ENCODE measurements at regions not wholly inside any gene's neighbourhood (a gene's known extent, or its start where the extent isn't known, plus 50 kb on each side); places are given as distances from the start of the nearest gene placed in this dataset.
"Not testable (repeated sequence)": the region's sequence is repeated elsewhere in the genome, so short reads cannot be mapped to it uniquely, and the experiment has no call there.

GRCh38 chr7:26424319-26424718 lies 132.7 kb downstream of the SNX10 start:
- not testable (repeated sequence) for DNase-seq

DNA sequence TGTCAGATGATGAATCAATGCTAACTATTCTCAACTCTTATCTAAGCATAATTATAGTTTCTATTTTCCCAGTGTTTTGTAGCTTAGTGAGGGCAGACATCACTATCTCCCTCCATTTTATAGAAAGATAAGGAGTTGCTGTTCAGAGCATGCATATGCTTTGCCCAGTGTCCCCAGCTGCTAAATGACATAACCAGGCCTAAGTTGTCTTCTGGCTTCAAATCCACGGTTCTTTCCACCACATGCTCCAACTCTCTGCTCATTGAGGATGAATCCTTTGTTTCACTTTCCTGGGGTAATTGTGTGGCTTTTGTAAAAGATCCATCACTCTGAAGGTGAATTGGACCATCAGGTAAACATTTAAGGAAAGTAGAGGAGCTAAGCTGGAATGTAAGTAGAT lies 134.0 kb downstream of the SNX10 start:
- no peak for DNase-seq

GRCh38 chr7:26426096-26426495 lies 134.4 kb downstream of the SNX10 start:
- no peak for DNase-seq

DNA sequence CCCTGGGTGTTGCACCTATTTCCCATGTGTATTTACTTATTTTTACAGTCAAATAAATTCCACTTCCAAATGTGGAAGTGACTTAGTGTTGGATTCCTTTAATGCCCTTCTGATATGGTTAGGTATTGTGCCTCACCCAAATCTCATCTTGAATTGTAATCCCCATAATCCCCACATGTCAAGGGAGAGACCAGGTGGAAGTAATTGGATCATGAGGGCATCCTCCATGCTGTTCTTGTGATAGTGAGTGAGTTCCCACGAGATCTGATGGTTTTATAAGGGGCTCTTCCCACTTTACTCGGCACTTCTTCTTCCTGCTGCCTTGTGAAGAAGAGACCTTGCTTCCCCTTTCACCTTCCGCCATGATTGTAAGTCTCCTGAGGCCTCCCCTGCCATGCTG lies 136.9 kb downstream of the SNX10 start:
- no peak for DNase-seq

GRCh38 chr7:26429168-26429567 lies 137.5 kb downstream of the SNX10 start:
- DNase-seq: no peak

DNA sequence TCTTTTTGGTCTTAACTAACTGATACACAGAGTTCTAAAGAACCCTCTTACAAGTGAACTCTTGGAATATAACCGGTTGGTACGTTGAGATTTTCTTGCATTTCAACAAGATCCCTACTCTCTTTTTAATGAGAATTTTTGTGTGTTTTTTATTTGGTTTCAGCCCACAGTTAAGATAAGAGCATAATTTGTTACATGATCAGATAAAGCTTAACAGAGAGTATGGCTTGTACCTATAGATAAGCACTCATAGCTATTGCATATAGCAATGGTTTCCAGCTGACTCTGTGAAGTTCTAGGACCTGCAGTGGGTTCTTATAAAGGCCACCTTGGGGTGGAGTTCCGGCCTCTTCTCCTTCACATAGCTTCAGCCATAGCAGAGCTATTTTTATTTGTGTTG lies 143.3 kb downstream of the SNX10 start:
- no peak for DNase-seq

- peak; percentile 14 for DNase-seq
Measured at GRCh38 chr7:26437003-26437532, 145.4 kb downstream of the SNX10 start.

GRCh38 chr7:26438078-26438477 lies 146.4 kb downstream of the SNX10 start:
- DNase-seq: no peak

DNA sequence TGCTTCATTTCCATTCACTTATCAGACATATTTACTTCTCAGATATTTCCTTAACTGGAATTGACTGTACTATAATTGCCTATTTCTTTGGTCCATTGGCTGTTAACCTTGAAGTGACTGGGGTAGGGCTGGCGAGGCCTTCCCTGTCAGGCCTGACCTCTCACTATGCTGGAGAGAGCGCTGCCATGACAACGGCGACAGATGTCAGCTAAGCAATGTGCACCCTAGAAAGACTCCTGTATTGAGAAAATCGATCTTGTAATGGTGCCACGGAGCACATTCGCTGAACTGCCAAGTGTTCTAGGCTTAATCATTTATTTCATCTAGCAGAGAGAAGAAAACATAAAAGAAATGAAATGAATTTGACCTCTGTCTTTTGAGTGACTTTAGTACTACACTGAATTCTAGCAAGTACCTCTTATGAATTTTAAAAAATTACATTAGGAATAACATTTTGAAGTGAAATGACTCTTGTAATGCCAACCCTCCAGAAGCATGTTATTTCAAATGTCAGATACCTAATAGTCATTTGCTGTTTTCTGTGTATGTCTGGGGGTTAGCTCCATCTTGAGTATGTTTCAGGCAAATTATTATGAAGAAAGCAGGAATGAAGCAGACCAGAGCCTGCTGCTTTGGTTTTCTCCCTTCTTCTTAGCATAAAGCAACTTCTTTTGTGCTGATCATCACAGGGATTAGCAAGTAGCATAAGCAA lies 148.0 kb downstream of the SNX10 start:
- peak; percentile 43 for DNase-seq

GRCh38 chr7:26440233-26441001 lies 148.8 kb downstream of the SNX10 start:
- peak; percentile 23 for DNase-seq

DNA sequence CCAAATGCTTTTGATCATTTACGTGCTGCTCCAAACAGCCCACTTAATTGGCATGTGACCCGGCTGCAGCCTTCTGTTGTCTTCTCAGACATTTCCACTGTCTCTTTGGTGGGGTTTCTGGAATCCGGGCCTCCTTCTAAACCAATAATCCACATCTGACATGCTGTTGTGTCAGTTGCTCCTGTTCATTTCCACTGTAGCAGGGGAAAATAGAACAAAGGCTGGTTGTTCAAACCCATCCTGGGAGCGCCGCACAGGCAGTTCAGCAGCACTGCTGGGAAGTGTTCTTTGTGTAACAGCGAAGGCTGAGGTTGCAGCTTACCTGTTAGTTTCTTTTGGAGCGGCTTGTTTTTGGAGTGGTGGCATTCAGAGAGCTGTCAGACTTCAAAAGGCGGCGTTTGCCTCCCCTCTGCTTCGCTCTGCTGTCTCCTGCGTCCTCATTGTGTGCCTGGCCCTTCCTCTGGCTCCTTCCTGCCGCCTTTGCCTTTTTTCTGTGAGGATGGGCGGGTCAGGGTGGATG lies 149.4 kb downstream of the SNX10 start:
- peak; percentile 20 for DNase-seq

GRCh38 chr7:26441611-26442277 lies 150.1 kb downstream of the SNX10 start:
- DNase-seq: no peak

GRCh38 chr7:26443006-26443405 lies 151.3 kb downstream of the SNX10 start:
- no peak for DNase-seq

DNA sequence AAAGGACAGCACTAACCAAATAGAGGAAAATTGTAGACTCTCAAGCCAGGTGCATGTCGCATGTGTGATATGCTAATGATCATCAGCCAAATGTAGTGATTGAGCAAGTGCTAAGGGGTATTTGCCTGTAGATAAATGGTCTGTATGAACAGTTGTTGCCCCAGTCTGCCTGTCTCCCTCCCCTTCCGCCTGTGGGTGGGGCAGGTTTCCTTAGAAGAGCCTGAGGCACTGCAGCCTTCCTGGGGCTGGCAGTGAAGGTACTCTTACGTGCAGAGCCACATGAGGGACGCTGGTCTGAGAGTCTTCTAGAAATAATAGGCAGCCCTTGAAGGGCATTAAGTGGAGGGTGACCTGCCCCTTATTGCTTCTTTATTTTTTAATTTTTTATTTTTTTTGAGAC lies 152.1 kb downstream of the SNX10 start:
- DNase-seq: no peak

DNA sequence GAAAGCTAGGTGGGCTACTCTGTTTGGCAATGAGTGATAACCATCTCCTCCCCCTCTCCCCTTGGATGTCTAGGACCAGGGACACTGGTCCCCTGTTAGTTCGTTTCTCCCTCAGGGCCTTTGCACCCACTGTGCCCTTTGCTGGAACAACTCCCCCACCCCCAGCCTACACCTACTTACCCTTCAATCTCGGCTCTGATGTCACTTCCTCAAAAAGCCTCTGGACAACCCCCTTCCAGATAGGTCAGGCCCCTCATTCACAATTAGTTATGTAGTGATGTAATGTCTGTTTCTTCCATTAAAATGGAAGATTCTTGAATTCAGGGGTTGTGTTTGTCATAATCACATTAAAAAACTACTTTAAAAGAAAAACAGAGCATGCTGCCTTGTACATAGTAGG lies 152.9 kb downstream of the SNX10 start:
- DNase-seq: no peak

GRCh38 chr7:26447116-26447515 lies 155.5 kb downstream of the SNX10 start:
- DNase-seq: no peak

GRCh38 chr7:26449175-26450165 lies 157.8 kb downstream of the SNX10 start:
- DNase-seq: no peak

DNA sequence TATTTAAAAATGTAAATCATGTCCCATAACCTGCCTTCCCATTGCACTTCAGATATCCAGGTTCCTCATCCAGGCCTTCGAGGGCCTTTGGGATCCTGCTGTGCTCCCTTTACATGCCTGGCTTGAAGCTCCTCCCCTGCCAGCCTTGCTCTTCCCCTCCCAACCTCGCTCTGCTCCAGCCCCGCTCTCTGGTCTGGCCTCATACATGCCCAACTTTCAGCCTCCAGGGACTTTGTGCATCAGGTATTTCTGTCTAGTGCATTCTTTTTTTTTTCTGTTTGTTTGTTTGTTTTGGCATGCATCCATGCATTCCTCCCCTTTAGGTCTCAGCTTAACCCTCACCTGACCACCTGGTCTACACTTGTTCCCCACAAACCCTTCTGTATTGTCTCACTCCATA lies 160.3 kb downstream of the SNX10 start:
- peak; percentile 41 for DNase-seq

GRCh38 chr7:26454180-26454579 lies 162.5 kb downstream of the SNX10 start:
- no peak for DNase-seq

DNA sequence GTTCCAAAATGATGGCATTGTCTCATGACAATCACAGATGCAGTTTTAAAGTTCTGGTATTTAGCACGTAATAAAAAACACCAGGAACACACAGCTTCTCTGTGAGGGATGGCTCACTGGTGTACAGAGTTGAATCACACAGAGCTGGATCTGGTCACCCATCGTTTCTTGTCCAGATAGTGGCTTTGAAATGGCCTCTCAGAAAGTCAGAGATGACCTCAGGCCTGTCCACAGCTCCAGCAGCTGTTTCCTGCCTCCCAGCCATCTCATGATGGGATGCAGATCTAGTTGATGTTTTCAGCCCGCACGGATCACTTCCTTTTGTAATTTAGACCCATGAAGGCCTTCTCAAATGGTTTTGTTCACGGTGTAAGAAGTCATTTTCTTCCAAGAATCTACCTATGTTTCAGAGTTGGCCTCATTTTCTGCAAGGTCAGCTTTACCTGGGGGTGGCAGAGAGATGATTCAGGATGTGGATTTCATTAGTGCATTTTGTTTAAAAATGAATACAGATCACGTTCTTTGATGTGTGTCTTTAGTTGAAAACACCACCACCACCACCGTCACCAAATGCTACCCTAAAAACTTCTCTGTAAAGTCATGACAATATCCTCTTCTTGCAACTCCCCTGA lies 166.2 kb downstream of the SNX10 start:
- DNase-seq: no peak

DNA sequence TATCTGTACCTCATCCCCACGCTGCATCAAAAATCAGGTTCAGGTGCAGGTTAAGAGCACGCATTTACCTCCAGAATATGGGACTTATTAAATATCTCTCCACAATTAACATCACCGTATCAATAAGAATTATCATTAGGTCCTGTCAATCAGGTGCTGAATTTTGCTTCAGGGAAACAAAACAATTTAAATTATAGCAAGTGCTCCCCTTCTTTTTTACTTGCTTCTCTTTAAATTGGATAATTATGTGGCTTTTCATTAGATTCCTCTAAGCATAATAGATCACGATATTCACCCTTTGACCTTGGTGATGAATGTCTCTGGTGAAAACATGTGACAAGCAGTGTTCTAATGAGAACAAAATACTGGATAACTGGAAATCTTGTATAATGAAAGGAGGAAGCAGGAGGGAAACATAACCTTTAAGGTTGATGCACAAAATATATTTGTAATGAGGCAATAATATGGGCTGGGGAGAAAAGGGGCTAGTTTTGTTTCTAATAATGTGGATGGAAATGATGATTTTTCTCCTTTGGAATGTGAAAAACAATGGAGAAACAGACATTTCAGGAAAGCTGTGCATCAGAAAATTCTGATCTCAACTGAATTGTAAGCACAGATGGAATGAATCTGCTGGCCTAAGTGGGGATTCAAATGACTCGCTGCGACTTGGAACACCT lies 166.9 kb downstream of the SNX10 start:
- DNase-seq: no peak

All from NCI-H1105 (cell line).